GM12892 (cell line): ENCODE measurements at regions not wholly inside any gene's neighbourhood (a gene's known extent, or its start where the extent isn't known, plus 50 kb on each side); places are given as distances from the start of the nearest gene placed in this dataset.

Experiments used
- POLR2A ChIP-seq: IDR thresholded peaks from 2 replicates; pipeline ENCODE4 v1.6.1; 2011; ENCODE audit warnings: low read depth, low read length, control low read depth
- POLR2AphosphoS5 ChIP-seq: IDR thresholded peaks from 2 replicates; pipeline ENCODE4 v1.6.1; 2011; ENCODE audit warnings: low read depth, low read length, control low read depth

DNA sequence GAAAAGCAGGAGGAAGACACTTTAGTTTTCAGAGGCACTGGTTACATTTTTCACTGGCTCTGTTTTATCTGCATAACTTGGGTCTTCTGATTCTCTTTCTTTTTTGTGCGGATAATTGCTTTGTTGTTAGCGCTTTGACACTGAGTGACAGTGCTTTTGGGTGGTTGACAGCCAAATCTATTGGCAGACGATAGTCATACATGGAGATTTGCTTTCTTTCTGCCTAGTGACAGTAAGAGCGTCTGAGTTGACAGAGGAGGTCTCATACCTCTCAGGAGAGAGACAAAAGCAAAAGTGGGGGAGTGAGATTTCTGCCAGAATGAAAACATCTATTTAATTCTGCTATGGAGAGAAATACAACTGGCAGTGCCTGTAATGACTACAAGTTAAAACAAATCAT, 2278.0 kb upstream of the WWC1 start:
- no peak for TF ChIP-seq POLR2A
- TF ChIP-seq POLR2AphosphoS5: no peak
